PC-3 (cell line): ENCODE measurements at regions not wholly inside any gene's neighbourhood (a gene's known extent, or its start where the extent isn't known, plus 50 kb on each side); places are given as distances from the start of the nearest gene placed in this dataset.
"Not testable (repeated sequence)": the region's sequence is repeated elsewhere in the genome, so short reads cannot be mapped to it uniquely, and the experiment has no call there.

Source experiments
- ATAC-seq: fragments of 200-7000 bp; cut with Tn5 transposase; 2 replicates; pipeline ENCODE4 v1.9.1; 2020; ENCODE audit warnings: mild to moderate bottlenecking, moderate library complexity
- BruUV-seq: library from RNA; stranded (reverse); fragments of 400-500 nt; replicated peaks from 2 replicates; lab custom pipeline; 2021; lab: Mats Ljungman, UMichigan
- CTCF ChIA-PET: fragments of 300-600 bp; sonication (Branson Sonifier 250); formaldehyde crosslinking; loops from one replicate; lab custom pipeline; 2022; ENCODE audit warnings: antibody characterized with exemption; lab: Charles Lee
- POLR2A ChIA-PET: fragments of 300-600 bp; sonication (Branson Sonifier 250); formaldehyde crosslinking; loops from one replicate; lab custom pipeline; 2022; ENCODE audit warnings: antibody characterized with exemption; ENCODE audit not compliant: unreplicated experiment; lab: Charles Lee
- DNase-seq: peaks from one replicate; pipeline ENCODE4 v3.0.0-alpha.2; 2015
- H2AFZ ChIP-seq: fragments of 300-600 bp; sonication (generic); 2 replicates; pipeline ENCODE4 v1.6.0; 2016; ENCODE audit warnings: antibody characterized with exemption, low read length
- H3F3A ChIP-seq: fragments of 300-600 bp; sonication (generic); one replicate; pipeline ENCODE4 v1.6.0; 2017; ENCODE audit warnings: antibody characterized with exemption, low read length, control low read depth, mild to moderate bottlenecking; ENCODE audit not compliant: unreplicated experiment
- H3K27ac ChIP-seq: fragments of 300-600 bp; sonication (generic); 2 replicates; pipeline ENCODE4 v1.5.1; 2016; ENCODE audit warnings: mild to moderate bottlenecking, low read length
- H3K27me3 ChIP-seq: fragments of 300-600 bp; sonication (generic); 2 replicates; pipeline ENCODE4 v1.6.1; 2016; ENCODE audit warnings: low read length, mixed read lengths
- H3K36me3 ChIP-seq: fragments of 300-600 bp; sonication (generic); 2 replicates; pipeline ENCODE4 v1.6.1; 2016; ENCODE audit warnings: low read depth, mixed run types, low read length, mixed read lengths
- H3K4me1 ChIP-seq: fragments of 300-600 bp; sonication (generic); 2 replicates; pipeline ENCODE4 v1.5.1; 2016; ENCODE audit warnings: low read length; ENCODE audit not compliant: insufficient read depth
- H3K4me2 ChIP-seq: fragments of 300-600 bp; sonication (generic); 2 replicates; pipeline ENCODE4 v1.6.0; 2016; ENCODE audit warnings: low read length
- H3K4me3 ChIP-seq: fragments of 300-600 bp; sonication (generic); 2 replicates; pipeline ENCODE4 v1.5.1; 2016; ENCODE audit warnings: mild to moderate bottlenecking, low read length, mixed read lengths
- H3K79me2 ChIP-seq: fragments of 300-600 bp; sonication (generic); 2 replicates; pipeline ENCODE4 v1.6.1; 2017; ENCODE audit warnings: low read length, mixed read lengths
- H3K9ac ChIP-seq: fragments of 300-600 bp; sonication (generic); 2 replicates; pipeline ENCODE4 v1.6.0; 2016; ENCODE audit warnings: mild to moderate bottlenecking, low read length
- H3K9me2 ChIP-seq: fragments of 300-600 bp; sonication (generic); replicated peaks from 2 replicates; pipeline ENCODE4 v1.6.1; 2016; ENCODE audit warnings: mixed run types, low read length, mixed read lengths
- H3K9me3 ChIP-seq: fragments of 300-600 bp; sonication (generic); 2 replicates; pipeline ENCODE4 v1.6.1; 2016; ENCODE audit warnings: low read length, mixed read lengths
- H4K20me1 ChIP-seq: fragments of 300-600 bp; sonication (generic); 2 replicates; pipeline ENCODE4 v1.6.1; 2016; ENCODE audit warnings: low read length, mixed read lengths
- EZH2 ChIP-seq: fragments of 300-600 bp; sonication (generic); IDR thresholded peaks from one replicate; pipeline ENCODE4 v1.6.1; 2017; ENCODE audit warnings: antibody characterized with exemption, mild to moderate bottlenecking, low read length; ENCODE audit not compliant: unreplicated experiment
- EZH2phosphoT487 ChIP-seq: fragments of 300-600 bp; sonication (generic); IDR thresholded peaks from 2 replicates; pipeline ENCODE4 v1.6.1; 2018; ENCODE audit warnings: mild to moderate bottlenecking, antibody characterized with exemption, low read length, borderline replicate concordance
- intact Hi-C: fragments of 100-400 bp; cut with micrococcal nuclease; formaldehyde crosslinking; loops from 2 replicates; pipeline ENCODE4 v1.9.0; 2023
- TF ChIP-seq, protein P1 (sequence below): fragments of 300-600 bp; sonication (generic); conservative IDR thresholded peaks from 2 replicates; pipeline ENCODE4 v1.5.1; 2017; ENCODE audit warnings: antibody characterized with exemption, low read depth, mild to moderate bottlenecking, low read length

DNA sequence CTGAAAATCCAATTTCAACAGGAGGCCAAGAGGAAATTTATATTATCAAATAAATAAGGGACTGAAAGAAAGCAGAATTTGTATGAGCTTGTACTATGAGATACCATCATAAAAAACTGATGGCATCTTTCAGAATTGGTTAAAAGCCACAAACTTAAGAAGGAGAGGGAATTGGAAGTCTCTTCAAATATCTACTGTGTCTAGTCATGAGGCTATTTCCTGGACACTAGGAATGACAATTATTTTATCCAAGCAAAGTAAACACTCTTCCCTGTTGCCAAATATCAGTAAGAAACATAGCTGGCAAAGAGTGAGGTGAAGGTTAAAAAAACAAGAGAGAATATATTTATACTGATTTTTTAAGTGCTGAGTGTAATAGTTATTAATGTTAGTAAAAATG lies 101.5 kb upstream of the ARRDC3 start:
- no peak for TF ChIP-seq EZH2
- TF ChIP-seq EZH2phosphoT487 = no peak
- TF ChIP-seq, protein P1, sequence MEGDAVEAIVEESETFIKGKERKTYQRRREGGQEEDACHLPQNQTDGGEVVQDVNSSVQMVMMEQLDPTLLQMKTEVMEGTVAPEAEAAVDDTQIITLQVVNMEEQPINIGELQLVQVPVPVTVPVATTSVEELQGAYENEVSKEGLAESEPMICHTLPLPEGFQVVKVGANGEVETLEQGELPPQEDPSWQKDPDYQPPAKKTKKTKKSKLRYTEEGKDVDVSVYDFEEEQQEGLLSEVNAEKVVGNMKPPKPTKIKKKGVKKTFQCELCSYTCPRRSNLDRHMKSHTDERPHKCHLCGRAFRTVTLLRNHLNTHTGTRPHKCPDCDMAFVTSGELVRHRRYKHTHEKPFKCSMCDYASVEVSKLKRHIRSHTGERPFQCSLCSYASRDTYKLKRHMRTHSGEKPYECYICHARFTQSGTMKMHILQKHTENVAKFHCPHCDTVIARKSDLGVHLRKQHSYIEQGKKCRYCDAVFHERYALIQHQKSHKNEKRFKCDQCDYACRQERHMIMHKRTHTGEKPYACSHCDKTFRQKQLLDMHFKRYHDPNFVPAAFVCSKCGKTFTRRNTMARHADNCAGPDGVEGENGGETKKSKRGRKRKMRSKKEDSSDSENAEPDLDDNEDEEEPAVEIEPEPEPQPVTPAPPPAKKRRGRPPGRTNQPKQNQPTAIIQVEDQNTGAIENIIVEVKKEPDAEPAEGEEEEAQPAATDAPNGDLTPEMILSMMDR = no peak
- no peak overlapping the region for H3K9ac ChIP-seq
- H3K36me3 ChIP-seq = no peaks in the 10 kb centered on the region
- BruUV-seq = no TSS peak
- H3K27ac ChIP-seq = no peak overlapping the region
- H3K4me3 ChIP-seq = no peak overlapping the region
- peak overlapping the region; percentile 12 for H3K4me2 ChIP-seq
- no peaks in the 10 kb centered on the region for H3K9me2 ChIP-seq
- peak; percentile 76 for ATAC-seq
- intact Hi-C loops = no loop called here
- no peaks in the 10 kb centered on the region for H3F3A ChIP-seq
- no peaks in the 10 kb centered on the region for H4K20me1 ChIP-seq
- H3K9me3 ChIP-seq = no peaks in the 10 kb centered on the region
- CTCF ChIA-PET = interaction anchor here (0.6 kb wide), 1 partner anchor 65 kb away, joined by 3 read pairs; no protein-coding TSS in a partner anchor
- H2AFZ ChIP-seq = no peak overlapping the region
- peaks cover 26% of the 10 kb centered on the region for H3K4me1 ChIP-seq
- DNase-seq = peak; percentile 67
- H3K79me2 ChIP-seq = no peaks in the 10 kb centered on the region
- POLR2A ChIA-PET = no interaction called here
- no peaks in the 10 kb centered on the region for H3K27me3 ChIP-seq

DNA sequence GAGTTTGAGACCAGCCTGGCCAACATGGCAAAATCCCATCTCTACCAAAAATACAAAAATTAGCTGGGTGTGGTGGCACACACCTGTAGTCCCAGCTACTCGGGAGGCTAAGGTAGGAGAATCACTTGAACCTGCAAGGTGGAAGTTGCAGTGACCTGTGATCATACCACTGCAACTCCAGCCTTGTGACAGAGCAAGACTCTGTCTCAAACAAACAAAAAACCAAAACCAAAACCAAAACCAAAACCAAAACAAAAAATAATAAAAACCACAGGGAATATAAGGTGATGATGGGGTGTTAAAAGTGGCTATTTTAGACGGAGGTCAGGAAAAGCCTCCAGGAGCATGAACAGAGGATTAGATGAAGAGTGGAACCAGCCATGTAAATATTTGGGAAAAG lies 96.3 kb upstream of the ARRDC3 start:
- H3K9me2 ChIP-seq, H3K36me3 ChIP-seq, H3K9ac ChIP-seq, H2AFZ ChIP-seq, H3K27ac ChIP-seq, H3K9me3 ChIP-seq, CTCF ChIA-PET, POLR2A ChIA-PET, H3K79me2 ChIP-seq, ATAC-seq, DNase-seq, H3K4me2 ChIP-seq, intact Hi-C loops, BruUV-seq, H4K20me1 ChIP-seq, H3F3A ChIP-seq, H3K27me3 ChIP-seq, H3K4me1 ChIP-seq, H3K4me3 ChIP-seq: not testable (repeated sequence)

GRCh38 chr5:91478096-91478495 lies 95.0 kb upstream of the ARRDC3 start:
- Histone ChIP-seq H3K9me2 (no peaks in the 10 kb centered on the region), H3K4me2 (no peak overlapping the region), H3K9ac (no peak overlapping the region), H3K79me2 (no peaks in the 10 kb centered on the region), H4K20me1 (no peaks in the 10 kb centered on the region), H3K36me3 (no peaks in the 10 kb centered on the region), H3F3A (no peaks in the 10 kb centered on the region), H3K27ac (no peak overlapping the region), H3K4me1 (peaks cover 6% of the 10 kb centered on the region), H3K4me3 (no peak overlapping the region), H2AFZ (no peak overlapping the region), H3K27me3 (no peaks in the 10 kb centered on the region), H3K9me3 (no peaks in the 10 kb centered on the region)
- BruUV-seq = no TSS peak
- DNase-seq (no peak), ATAC-seq (no peak)
- POLR2A ChIA-PET = no interaction called here
- TF ChIP-seq EZH2phosphoT487 (no peak), EZH2 (no peak)
- TF ChIP-seq, protein P1 = no peak
- intact Hi-C loops = no loop called here
- CTCF ChIA-PET = no interaction called here
